HCT116 (cell line): ENCODE measurements at regions not wholly inside any gene's neighbourhood (a gene's known extent, or its start where the extent isn't known, plus 50 kb on each side); places are given as distances from the start of the nearest gene placed in this dataset.

Source experiments
- ATAC-seq: fragments of 200-7000 bp; cut with Tn5 transposase; 2 replicates; pipeline ENCODE4 v1.9.1; 2020; ENCODE audit warnings: mild to moderate bottlenecking, moderate library complexity
- BruUV-seq: library from RNA; stranded (reverse); fragments of 400-500 nt; replicated peaks from 2 replicates; lab custom pipeline; 2021; lab: Mats Ljungman, UMichigan
- CTCF ChIA-PET: fragments of 300-600 bp; sonication (Branson Sonifier 250); formaldehyde crosslinking; loops from one replicate; lab custom pipeline; 2021; ENCODE audit warnings: antibody characterized with exemption; lab: Charles Lee
- POLR2A ChIA-PET: fragments of 300-600, 350-600 bp; sonication (Branson Sonifier 250); formaldehyde crosslinking; loops from one replicate; lab custom pipeline; 2021; ENCODE audit warnings: antibody characterized with exemption; lab: Charles Lee
- RAD21 ChIA-PET, 2 experiments: fragments of 300-600 bp; sonication (Branson Sonifier 250); formaldehyde crosslinking; loops; one replicate each; lab custom pipeline; 2023; ENCODE audit warnings: low total read pairs in 2 of 2; ENCODE audit not compliant: uncharacterized antibody in 2 of 2, unreplicated experiment in 2 of 2, low non-redundant PET in 1 of 2; lab: Charles Lee
- DNase-seq: peaks from one replicate; pipeline ENCODE4 v3.0.0-alpha.2; 2010; ENCODE audit warnings: low read depth, low spot score
- H2AFZ ChIP-seq: fragments of 200-600 bp; shearing (Covaris generic), sonication (generic); 2 replicates; pipeline ENCODE4 v1.6.1; 2017; ENCODE audit warnings: low read depth, mixed run types, mixed read lengths, antibody characterized with exemption, low read length; ENCODE audit not compliant: poor library complexity, severe bottlenecking
- H3K27ac ChIP-seq: 2 replicates; pipeline ENCODE4 v1.5.1; 2012; ENCODE audit warnings: low read depth, low read length
- H3K27me3 ChIP-seq: fragments of 200-600 bp; sonication (generic); 2 replicates; pipeline ENCODE4 v1.6.1; 2016; ENCODE audit warnings: mixed run types, low read length, mixed read lengths; ENCODE audit not compliant: insufficient read depth
- H3K36me3 ChIP-seq, 2 experiments: fragments of 200-500 bp in 1 of 2; fragments of 200-600 bp in 1 of 2; sonication (Bioruptor generic) in 1 of 2; sonication (generic) in 1 of 2; 2 replicates each; pipeline versions ENCODE4 v1.5.1 to v1.6.1; 2014 to 2016; ENCODE audit warnings: low read length in 2 of 2, inconsistent platforms in 1 of 2, mixed read lengths in 1 of 2, mixed run types in 1 of 2; ENCODE audit not compliant: insufficient read depth in 2 of 2, control insufficient read depth in 1 of 2
- H3K4me1 ChIP-seq, 2 experiments: fragments of 200-600 bp in 1 of 2; sonication (generic) in 1 of 2; 2 replicates each; pipeline versions ENCODE4 v1.5.1 to v1.6.1; 2012 to 2017; ENCODE audit warnings: low read length in 2 of 2, inconsistent platforms in 1 of 2, mild to moderate bottlenecking in 1 of 2, mixed read lengths in 1 of 2, mixed run types in 1 of 2, moderate library complexity in 1 of 2; ENCODE audit not compliant: insufficient read depth in 2 of 2, control insufficient read depth in 1 of 2
- H3K4me2 ChIP-seq: fragments of 200-600 bp; sonication (generic); 2 replicates; pipeline ENCODE4 v1.6.1; 2017; ENCODE audit warnings: mixed run types, low read length, mixed read lengths
- H3K4me3 ChIP-seq, 2 experiments: fragments of 200-600 bp in 1 of 2; sonication (generic) in 1 of 2; replicated peaks in 1 of 2; 2 replicates each; pipeline ENCODE4 v1.5.1; 2011 to 2016; ENCODE audit warnings: low read length in 2 of 2, control low read depth in 1 of 2, low read depth in 1 of 2, mild to moderate bottlenecking in 1 of 2, mixed read lengths in 1 of 2, mixed run types in 1 of 2
- H3K79me2 ChIP-seq: fragments of 200-600 bp; sonication (generic); 2 replicates; pipeline ENCODE4 v1.6.1; 2017; ENCODE audit warnings: mild to moderate bottlenecking, mixed run types, low read length, moderate library complexity, mixed read lengths; ENCODE audit not compliant: insufficient read depth
- H3K9ac ChIP-seq: fragments of 200-600 bp; sonication (generic); 2 replicates; pipeline ENCODE4 v1.6.1; 2016; ENCODE audit warnings: low read length, mixed read lengths
- H3K9me2 ChIP-seq: fragments of 200-600 bp; sonication (generic), shearing (Covaris generic); 2 replicates; pipeline ENCODE4 v1.6.1; 2017; ENCODE audit warnings: mixed run types, mild to moderate bottlenecking, moderate library complexity; ENCODE audit not compliant: insufficient read depth
- H3K9me3 ChIP-seq, 2 experiments: fragments of 200-500 bp in 1 of 2; fragments of 200-600 bp in 1 of 2; sonication (Bioruptor generic) in 1 of 2; sonication (generic) in 1 of 2; 2 replicates each; pipeline ENCODE4 v1.6.1; 2014 to 2017; ENCODE audit warnings: low read length in 2 of 2, mixed read lengths in 2 of 2, inconsistent platforms in 1 of 2, low read depth in 1 of 2, mild to moderate bottlenecking in 1 of 2, mixed run types in 1 of 2, moderate library complexity in 1 of 2; ENCODE audit not compliant: control insufficient read depth in 1 of 2, insufficient read depth in 1 of 2
- H4K20me1 ChIP-seq: fragments of 200-600 bp; sonication (generic), shearing (Covaris generic); 2 replicates; pipeline ENCODE4 v1.6.1; 2017; ENCODE audit warnings: mixed run types, mild to moderate bottlenecking, moderate library complexity; ENCODE audit not compliant: insufficient read depth
- CBX3 ChIP-seq: IDR thresholded peaks from 2 replicates; pipeline ENCODE4 v1.6.1; 2012; ENCODE audit warnings: low read depth
- EGR1 ChIP-seq: IDR thresholded peaks from 2 replicates; pipeline ENCODE4 v1.6.1; 2012; ENCODE audit warnings: low read depth
- ELF1 ChIP-seq: IDR thresholded peaks from 2 replicates; pipeline ENCODE4 v1.6.1; 2012; ENCODE audit warnings: low read depth, borderline replicate concordance
- EZH2 ChIP-seq: fragments of 200-600 bp; sonication (generic); IDR thresholded peaks from 2 replicates; pipeline ENCODE4 v1.6.1; 2017; ENCODE audit warnings: antibody characterized with exemption, mixed run types
- EZH2phosphoT487 ChIP-seq: fragments of 200-600 bp; IDR thresholded peaks from 2 replicates; pipeline ENCODE4 v1.6.1; 2018; ENCODE audit warnings: antibody characterized with exemption, borderline replicate concordance
- FOSL1 ChIP-seq: IDR thresholded peaks from 2 replicates; pipeline ENCODE4 v1.6.1; 2012; ENCODE audit warnings: low read depth
- JUND ChIP-seq: IDR thresholded peaks from 2 replicates; pipeline ENCODE4 v1.6.1; 2012
- POLR2A ChIP-seq: IDR thresholded peaks from 2 replicates; pipeline ENCODE4 v1.7.0; 2011; ENCODE audit warnings: borderline replicate concordance; ENCODE audit not compliant: insufficient read depth, insufficient read length; ENCODE audit errors: extremely low read depth
- POLR2AphosphoS5 ChIP-seq: IDR thresholded peaks from 2 replicates; pipeline ENCODE4 v1.6.1; 2011; ENCODE audit warnings: mild to moderate bottlenecking, low read depth, low read length, moderate library complexity
- SIN3A ChIP-seq: IDR thresholded peaks from 2 replicates; pipeline ENCODE4 v1.6.1; 2012; ENCODE audit warnings: low read depth
- SP1 ChIP-seq: IDR thresholded peaks from 2 replicates; pipeline ENCODE4 v1.6.1; 2012; ENCODE audit warnings: low read depth
- SRF ChIP-seq: IDR thresholded peaks from 2 replicates; pipeline ENCODE4 v1.6.1; 2012; ENCODE audit warnings: low read depth
- TCF7L2 ChIP-seq: IDR thresholded peaks from 2 replicates; pipeline ENCODE4 v1.7.0; 2011; ENCODE audit warnings: borderline replicate concordance, inconsistent platforms; ENCODE audit not compliant: insufficient read depth, insufficient read length; ENCODE audit errors: extremely low read depth
- YY1 ChIP-seq: IDR thresholded peaks from 2 replicates; pipeline ENCODE4 v1.6.1; 2011; ENCODE audit warnings: low read length, low read depth, moderate library complexity, mild to moderate bottlenecking; ENCODE audit not compliant: insufficient replicate concordance; ENCODE audit errors: extremely low read depth
- ZFX ChIP-seq: fragments of 450-650 bp; IDR thresholded peaks from 2 replicates; pipeline ENCODE4 v1.6.1; 2017
- ZNF274 ChIP-seq: fragments of 200-500 bp; sonication (Bioruptor generic); IDR thresholded peaks from 2 replicates; pipeline ENCODE4 v1.6.1; 2014; ENCODE audit warnings: mild to moderate bottlenecking, low read depth, low read length, inconsistent platforms
- intact Hi-C: fragments of 100-400 bp; cut with micrococcal nuclease; formaldehyde crosslinking; loops from 2 replicates; pipeline ENCODE4 v1.10.0; 2022
- TF ChIP-seq, protein P1 (sequence below): IDR thresholded peaks from 2 replicates; pipeline ENCODE4 v1.6.1; 2012
- TF ChIP-seq, protein P2 (sequence below): IDR thresholded peaks from 2 replicates; pipeline ENCODE4 v1.6.1; 2012
- TF ChIP-seq, protein P3 (sequence below): IDR thresholded peaks from 2 replicates; pipeline ENCODE4 v1.6.1; 2012; ENCODE audit warnings: low read depth

DNA sequence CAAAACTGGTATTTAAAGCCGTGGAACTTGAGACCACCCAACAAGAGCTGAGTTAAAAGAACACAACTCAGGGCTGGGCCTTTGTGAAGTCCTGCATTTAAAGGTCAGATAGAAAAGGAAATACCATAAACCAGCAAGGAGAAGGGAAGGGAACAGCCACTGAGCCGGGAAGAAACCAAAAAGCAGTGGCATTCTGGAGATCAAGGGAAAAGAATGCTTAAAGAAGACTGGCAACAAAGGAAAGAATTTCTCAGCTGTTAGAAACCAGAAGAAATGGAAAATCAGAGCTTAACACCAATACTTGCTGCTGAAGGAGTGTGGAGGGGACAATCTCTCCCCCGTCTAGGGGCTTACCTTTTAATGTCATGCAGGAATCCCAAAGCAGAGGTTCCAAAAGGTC lies 247.4 kb upstream of the CHRNA7 start:
- no peaks in the 10 kb centered on the region for H3K79me2 ChIP-seq
- H3K9me2 ChIP-seq: no peaks in the 10 kb centered on the region
- no peak overlapping the region for H3K4me2 ChIP-seq
- TF ChIP-seq FOSL1 (no peak), CBX3 (no peak), ZFX (no peak), ELF1 (no peak)
- TF ChIP-seq, all 23 proteins: peak for 0
- H3K27me3 ChIP-seq: peaks cover 15% of the 10 kb centered on the region; the same call in 1 of the 2 replicates
- no peak overlapping the region for H3K27ac ChIP-seq
- no peaks in the 10 kb centered on the region for H3K36me3 ChIP-seq
- H2AFZ ChIP-seq: no peak overlapping the region
- no peak for ATAC-seq
- H3K4me1 ChIP-seq: no peaks in the 10 kb centered on the region
- H3K9me3 ChIP-seq: no peaks in the 10 kb centered on the region
- no peak overlapping the region for H3K4me3 ChIP-seq
- BruUV-seq: no TSS peak
- CTCF ChIA-PET: no interaction called here
- intact Hi-C loops: no loop called here
- DNase-seq: no peak
- POLR2A ChIA-PET: no interaction called here
- RAD21 ChIA-PET: no interaction called here
- H3K9ac ChIP-seq: no peak overlapping the region
- no peaks in the 10 kb centered on the region for H4K20me1 ChIP-seq

DNA sequence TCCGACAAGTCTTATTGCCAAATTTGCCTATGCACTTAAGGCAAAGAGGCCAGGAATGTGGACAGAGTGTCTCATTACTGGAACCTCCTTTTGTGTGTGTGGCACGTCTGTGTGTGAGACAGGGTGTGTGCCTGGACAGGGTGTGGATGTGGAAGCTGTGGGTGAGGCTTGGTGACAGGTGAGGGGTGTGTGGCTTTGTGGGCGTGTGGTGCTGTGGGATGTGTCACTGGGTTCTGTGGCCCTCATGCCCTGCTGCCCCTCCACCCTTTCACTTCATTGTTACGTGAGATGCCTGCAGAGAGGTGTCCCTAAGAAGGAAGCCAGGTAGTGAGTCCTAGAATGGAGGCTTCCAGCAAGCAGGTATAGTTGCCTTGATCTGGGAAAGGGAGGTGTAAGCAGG lies 244.0 kb upstream of the CHRNA7 start:
- H4K20me1 ChIP-seq: no peaks in the 10 kb centered on the region
- no TSS peak for BruUV-seq
- H3K36me3 ChIP-seq: no peaks in the 10 kb centered on the region
- H3K79me2 ChIP-seq: no peaks in the 10 kb centered on the region
- DNase-seq: no peak
- ChIA-PET POLR2A (no interaction called here), RAD21 (no interaction called here), CTCF (no interaction called here)
- no peak overlapping the region for H3K4me3 ChIP-seq
- no peak overlapping the region for H3K4me2 ChIP-seq
- H3K4me1 ChIP-seq: no peaks in the 10 kb centered on the region
- no peak overlapping the region for H2AFZ ChIP-seq
- H3K27me3 ChIP-seq: peaks cover 15% of the 10 kb centered on the region; the same call in 1 of the 2 replicates
- H3K9me3 ChIP-seq: no peaks in the 10 kb centered on the region
- no peak overlapping the region for H3K9ac ChIP-seq
- intact Hi-C loops: no loop called here
- no peaks in the 10 kb centered on the region for H3K9me2 ChIP-seq
- H3K27ac ChIP-seq: no peak overlapping the region
- no peak for ATAC-seq
- no peak for TF ChIP-seq YY1
- no peak for TF ChIP-seq TCF7L2
- TF ChIP-seq EZH2phosphoT487: no peak
- TF ChIP-seq, protein P1, sequence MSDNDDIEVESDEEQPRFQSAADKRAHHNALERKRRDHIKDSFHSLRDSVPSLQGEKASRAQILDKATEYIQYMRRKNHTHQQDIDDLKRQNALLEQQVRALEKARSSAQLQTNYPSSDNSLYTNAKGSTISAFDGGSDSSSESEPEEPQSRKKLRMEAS: no peak
- TF ChIP-seq JUND: no peak
- no peak for TF ChIP-seq FOSL1
- TF ChIP-seq POLR2AphosphoS5: no peak
- TF ChIP-seq, protein P2, sequence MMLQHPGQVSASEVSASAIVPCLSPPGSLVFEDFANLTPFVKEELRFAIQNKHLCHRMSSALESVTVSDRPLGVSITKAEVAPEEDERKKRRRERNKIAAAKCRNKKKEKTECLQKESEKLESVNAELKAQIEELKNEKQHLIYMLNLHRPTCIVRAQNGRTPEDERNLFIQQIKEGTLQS: no peak
- no peak for TF ChIP-seq ZFX
- TF ChIP-seq EGR1: no peak
- TF ChIP-seq ELF1: no peak
- TF ChIP-seq SRF: no peak
- TF ChIP-seq SIN3A: no peak
- TF ChIP-seq ZNF274: no peak
- TF ChIP-seq SP1: no peak
- TF ChIP-seq, protein P3, sequence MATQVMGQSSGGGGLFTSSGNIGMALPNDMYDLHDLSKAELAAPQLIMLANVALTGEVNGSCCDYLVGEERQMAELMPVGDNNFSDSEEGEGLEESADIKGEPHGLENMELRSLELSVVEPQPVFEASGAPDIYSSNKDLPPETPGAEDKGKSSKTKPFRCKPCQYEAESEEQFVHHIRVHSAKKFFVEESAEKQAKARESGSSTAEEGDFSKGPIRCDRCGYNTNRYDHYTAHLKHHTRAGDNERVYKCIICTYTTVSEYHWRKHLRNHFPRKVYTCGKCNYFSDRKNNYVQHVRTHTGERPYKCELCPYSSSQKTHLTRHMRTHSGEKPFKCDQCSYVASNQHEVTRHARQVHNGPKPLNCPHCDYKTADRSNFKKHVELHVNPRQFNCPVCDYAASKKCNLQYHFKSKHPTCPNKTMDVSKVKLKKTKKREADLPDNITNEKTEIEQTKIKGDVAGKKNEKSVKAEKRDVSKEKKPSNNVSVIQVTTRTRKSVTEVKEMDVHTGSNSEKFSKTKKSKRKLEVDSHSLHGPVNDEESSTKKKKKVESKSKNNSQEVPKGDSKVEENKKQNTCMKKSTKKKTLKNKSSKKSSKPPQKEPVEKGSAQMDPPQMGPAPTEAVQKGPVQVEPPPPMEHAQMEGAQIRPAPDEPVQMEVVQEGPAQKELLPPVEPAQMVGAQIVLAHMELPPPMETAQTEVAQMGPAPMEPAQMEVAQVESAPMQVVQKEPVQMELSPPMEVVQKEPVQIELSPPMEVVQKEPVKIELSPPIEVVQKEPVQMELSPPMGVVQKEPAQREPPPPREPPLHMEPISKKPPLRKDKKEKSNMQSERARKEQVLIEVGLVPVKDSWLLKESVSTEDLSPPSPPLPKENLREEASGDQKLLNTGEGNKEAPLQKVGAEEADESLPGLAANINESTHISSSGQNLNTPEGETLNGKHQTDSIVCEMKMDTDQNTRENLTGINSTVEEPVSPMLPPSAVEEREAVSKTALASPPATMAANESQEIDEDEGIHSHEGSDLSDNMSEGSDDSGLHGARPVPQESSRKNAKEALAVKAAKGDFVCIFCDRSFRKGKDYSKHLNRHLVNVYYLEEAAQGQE: no peak
- TF ChIP-seq POLR2A: no peak
- TF ChIP-seq EZH2: no peak
